ENCODE measurements at regions not wholly inside any gene's neighbourhood (a gene's known extent, or its start where the extent isn't known, plus 50 kb on each side); places are given as distances from the start of the nearest gene placed in this dataset.

- Histone ChIP-seq H3K4me3 (replicated peaks; ENCODE audit: insufficient read depth, low read length) (no peak overlapping the region), H3K27ac (replicated peaks) (no peak overlapping the region), H3K27me3 (ENCODE audit: insufficient read depth, poor library complexity, severe bottlenecking) (no peaks in the 10 kb centered on the region)
- TF ChIP-seq CTCF (IDR thresholded peaks at IDR 0.05; ENCODE audit: insufficient read depth, low read length) = no peak
- TF ChIP-seq GABPA (IDR thresholded peaks at IDR 0.05; ENCODE audit: low read depth) = no peak
- no peak for TF ChIP-seq POLR2AphosphoS5 (IDR thresholded peaks at IDR 0.05; ENCODE audit: low read depth)
- TF ChIP-seq SPI1 (IDR thresholded peaks at IDR 0.05; ENCODE audit: borderline replicate concordance, low read depth) = no peak
- no peak for TF ChIP-seq REST (IDR thresholded peaks at IDR 0.05; ENCODE audit: insufficient replicate concordance, low read depth)
- DNase-seq (ENCODE audit: low read depth in 1 of 2, low spot score in 1 of 2) = no peak
Measured at GRCh38 chr4:99763635-99764101, 53.0 kb upstream of the DAPP1 start.

GRCh38 chr4:99762728-99763127 is 53.9 kb upstream of the DAPP1 start:
- no peak overlapping the region for H3K4me3 ChIP-seq (replicated peaks; ENCODE audit: insufficient read depth, low read length)
- H3K27ac ChIP-seq (replicated peaks) = no peak overlapping the region
- no peaks in the 10 kb centered on the region for H3K27me3 ChIP-seq (ENCODE audit: insufficient read depth, poor library complexity, severe bottlenecking)
- DNase-seq (ENCODE audit: low read depth in 1 of 2, low spot score in 1 of 2) = no peak
- no peak for TF ChIP-seq CTCF (IDR thresholded peaks at IDR 0.05; ENCODE audit: insufficient read depth, low read length)
- TF ChIP-seq SPI1 (IDR thresholded peaks at IDR 0.05; ENCODE audit: borderline replicate concordance, low read depth) = no peak
- no peak for TF ChIP-seq REST (IDR thresholded peaks at IDR 0.05; ENCODE audit: insufficient replicate concordance, low read depth)
- no peak for TF ChIP-seq POLR2AphosphoS5 (IDR thresholded peaks at IDR 0.05; ENCODE audit: low read depth)
- no peak for TF ChIP-seq GABPA (IDR thresholded peaks at IDR 0.05; ENCODE audit: low read depth)

- no peak for DNase-seq (ENCODE audit: low read depth in 1 of 2, low spot score in 1 of 2)
- H3K27me3 ChIP-seq (ENCODE audit: insufficient read depth, poor library complexity, severe bottlenecking) = no peaks in the 10 kb centered on the region
- H3K27ac ChIP-seq (replicated peaks) = no peak overlapping the region
- no peak overlapping the region for H3K4me3 ChIP-seq (replicated peaks; ENCODE audit: insufficient read depth, low read length)
- TF ChIP-seq GABPA (IDR thresholded peaks at IDR 0.05; ENCODE audit: low read depth) = no peak
- TF ChIP-seq SPI1 (IDR thresholded peaks at IDR 0.05; ENCODE audit: borderline replicate concordance, low read depth) = no peak
- TF ChIP-seq CTCF (IDR thresholded peaks at IDR 0.05; ENCODE audit: insufficient read depth, low read length) = no peak
- TF ChIP-seq REST (IDR thresholded peaks at IDR 0.05; ENCODE audit: insufficient replicate concordance, low read depth) = no peak
- TF ChIP-seq POLR2AphosphoS5 (IDR thresholded peaks at IDR 0.05; ENCODE audit: low read depth) = no peak
Measured at GRCh38 chr4:99759988-99760387, 56.6 kb upstream of the DAPP1 start.

All from HL-60 (cell line).